ENCODE measurements at regions not wholly inside any gene's neighbourhood (a gene's known extent, or its start where the extent isn't known, plus 50 kb on each side); places are given as distances from the start of the nearest gene placed in this dataset.
"Not testable (repeated sequence)": the region's sequence is repeated elsewhere in the genome, so short reads cannot be mapped to it uniquely, and the experiment has no call there.

DNA sequence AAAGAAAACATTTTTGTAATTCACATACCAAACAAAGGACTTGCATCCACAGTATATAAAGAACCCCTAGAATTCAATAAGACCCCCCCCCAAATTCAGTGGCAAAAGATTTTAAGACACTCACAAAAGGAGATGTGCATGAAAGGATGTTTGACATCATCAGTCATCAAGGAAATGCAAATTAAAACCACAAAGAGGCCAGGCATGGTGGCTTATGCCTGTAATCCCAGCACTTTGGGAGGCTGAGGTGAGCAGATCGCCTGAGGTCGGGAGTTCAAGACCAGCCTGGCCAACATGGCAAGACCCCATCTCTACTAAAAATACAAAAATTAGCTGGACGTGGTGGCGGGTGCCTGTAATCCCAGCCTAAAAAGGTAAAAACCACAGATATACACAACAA, 61.3 kb downstream of the AIPL1 start:
- DNase-seq = not testable (repeated sequence)

DNA sequence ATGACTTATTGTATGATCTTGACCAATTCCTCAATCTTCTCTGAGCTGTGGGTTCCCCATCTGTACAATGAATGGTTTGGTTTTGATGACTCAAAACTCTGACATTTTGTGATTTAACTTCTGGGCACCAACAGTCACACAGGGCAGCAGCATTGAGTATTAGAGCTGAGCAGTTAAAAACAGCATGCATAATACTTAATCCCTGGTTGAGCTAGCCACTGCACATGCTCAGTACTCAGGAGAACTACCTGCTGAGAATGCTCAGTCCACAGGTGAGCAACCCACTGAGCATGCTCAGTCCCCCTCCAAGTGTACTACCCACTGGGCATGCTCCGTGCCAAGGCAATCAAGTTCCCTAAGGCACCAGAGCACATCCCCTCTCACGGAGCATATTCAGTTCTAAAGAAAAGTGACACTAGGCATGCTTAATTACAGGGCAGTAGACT, 68.7 kb downstream of the AIPL1 start:
- DNase-seq = no peak

- no peak for DNase-seq
These were observed 69.5 kb downstream of the AIPL1 start for GRCh38 chr17:6365200-6365943.

GRCh38 chr17:6361733-6362132, 73.2 kb downstream of the AIPL1 start:
- no peak for DNase-seq

DNA sequence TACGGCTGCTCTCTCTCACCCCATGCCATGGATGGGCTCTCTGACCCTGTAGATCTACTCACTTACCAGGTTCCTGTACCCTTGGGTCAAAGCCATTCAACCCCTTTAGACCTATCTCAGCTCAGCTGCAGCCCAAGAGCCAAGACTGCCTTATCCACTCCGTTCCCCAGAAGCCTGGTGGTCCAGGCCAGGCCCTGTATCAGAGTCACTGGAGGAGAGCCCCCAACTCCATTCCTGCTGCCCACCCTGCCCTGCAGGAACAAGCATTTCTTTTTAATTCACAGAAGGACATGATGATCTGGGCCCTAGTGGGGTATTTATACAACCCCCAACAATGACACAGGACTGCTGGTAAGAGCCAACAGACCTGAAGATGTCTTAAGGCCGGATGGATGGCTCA, 76.8 kb downstream of the AIPL1 start:
- DNase-seq = no peak

- DNase-seq = no peak
These were observed 78.4 kb downstream of the AIPL1 start for GRCh38 chr17:6356562-6356961.

DNA sequence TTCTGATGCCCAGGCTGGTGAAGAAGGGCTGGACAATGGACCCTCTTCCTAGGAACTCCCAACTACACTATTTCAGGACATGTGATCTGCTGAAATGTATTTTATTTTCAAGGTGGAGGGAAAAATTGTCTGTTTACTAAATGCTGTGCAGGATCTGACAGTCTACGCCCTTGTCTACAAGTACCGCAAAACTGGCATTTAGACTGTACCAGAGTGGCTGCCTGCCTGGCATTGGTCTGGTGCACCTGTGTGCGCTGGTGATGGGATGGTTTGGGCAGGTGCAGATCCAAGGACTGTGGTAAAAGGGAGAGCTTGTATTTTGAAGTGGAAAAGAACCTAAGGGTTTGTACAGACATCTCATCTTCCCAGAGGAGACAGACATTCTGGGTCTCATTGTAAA, 79.7 kb downstream of the AIPL1 start:
- DNase-seq = no peak

GRCh38 chr17:6352801-6353560, 81.9 kb downstream of the AIPL1 start:
- no peak for DNase-seq

DNA sequence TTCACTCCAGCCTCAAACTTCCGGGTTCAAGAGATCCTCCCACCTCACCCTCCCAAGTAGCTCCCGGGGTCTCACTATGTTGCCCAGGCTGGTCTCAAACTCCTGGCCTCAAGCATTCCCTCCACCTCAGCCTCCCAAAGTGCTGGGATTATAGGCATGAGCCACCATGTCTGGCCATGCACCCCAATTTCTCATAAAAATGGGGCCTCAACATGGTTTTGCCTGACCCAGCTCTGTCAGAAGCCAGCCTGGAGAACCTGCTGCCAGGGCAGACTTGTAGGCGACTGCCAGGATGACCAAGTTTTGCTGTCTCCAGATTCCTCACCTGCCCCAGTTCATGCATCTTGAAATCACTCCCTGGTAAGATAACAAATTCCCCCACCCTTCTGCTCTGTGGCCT, 82.9 kb downstream of the AIPL1 start:
- no peak for DNase-seq

- DNase-seq = no peak
These were observed 84.1 kb downstream of the AIPL1 start for GRCh38 chr17:6350806-6351205.

DNA sequence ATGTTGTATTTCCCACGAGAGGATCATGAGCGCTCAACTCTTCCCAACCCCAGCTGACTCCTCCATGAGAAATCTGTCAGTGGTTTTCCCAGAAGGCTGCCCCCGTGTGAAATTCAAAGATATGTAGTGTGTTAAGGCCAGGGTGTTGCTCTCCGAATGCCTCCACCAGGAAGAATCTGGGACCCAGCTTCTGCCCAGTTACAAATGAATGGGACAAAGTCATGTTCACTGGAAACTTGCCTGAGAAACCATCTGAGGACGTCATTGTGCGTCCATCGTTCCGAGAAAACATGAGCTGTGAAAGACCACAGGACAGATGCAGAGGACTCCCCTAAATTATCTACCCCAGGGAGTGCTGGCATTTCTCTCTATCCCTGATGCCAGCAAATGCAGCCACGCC, 86.0 kb downstream of the AIPL1 start:
- no peak for DNase-seq

DNA sequence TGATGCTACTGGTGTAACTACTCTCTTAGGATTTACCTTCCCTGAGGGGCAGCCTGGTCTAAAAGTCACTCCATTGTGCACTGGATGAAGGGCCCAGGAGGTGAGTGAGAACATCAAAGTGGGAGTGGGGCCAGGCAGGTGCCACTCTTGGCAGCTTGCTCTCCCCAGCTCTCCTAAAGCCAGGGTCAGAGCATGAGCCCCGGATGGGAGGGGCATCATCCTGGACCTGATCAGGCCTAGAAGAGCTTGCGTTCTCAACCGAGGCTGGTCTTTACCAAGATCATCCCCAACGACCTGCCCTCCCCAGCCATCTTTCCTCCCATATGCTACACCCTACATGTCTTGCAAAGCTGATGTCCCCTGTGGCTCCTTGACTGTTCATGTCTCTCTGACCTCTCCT, 87.1 kb downstream of the AIPL1 start:
- DNase-seq = no peak

DNA sequence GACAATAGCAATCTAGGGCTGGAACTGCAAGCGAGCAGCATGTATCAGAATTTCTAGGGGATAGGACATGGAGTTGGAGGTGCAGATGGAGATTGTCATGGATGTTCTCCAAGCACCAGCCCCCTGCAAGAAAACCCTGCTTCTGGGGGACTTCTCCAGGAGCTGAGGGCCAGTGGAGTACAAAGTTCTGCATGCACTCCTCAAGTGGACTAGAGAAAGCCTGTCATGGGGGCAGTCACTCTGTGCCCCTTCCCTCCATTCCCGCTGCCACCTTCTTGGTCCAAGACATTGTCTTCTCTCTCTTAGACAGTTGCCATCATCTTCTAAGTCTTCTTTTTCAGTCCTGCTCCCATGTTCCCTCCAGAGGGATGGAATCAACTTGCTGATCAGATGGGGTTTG, 87.9 kb downstream of the AIPL1 start:
- no peak for DNase-seq

DNA sequence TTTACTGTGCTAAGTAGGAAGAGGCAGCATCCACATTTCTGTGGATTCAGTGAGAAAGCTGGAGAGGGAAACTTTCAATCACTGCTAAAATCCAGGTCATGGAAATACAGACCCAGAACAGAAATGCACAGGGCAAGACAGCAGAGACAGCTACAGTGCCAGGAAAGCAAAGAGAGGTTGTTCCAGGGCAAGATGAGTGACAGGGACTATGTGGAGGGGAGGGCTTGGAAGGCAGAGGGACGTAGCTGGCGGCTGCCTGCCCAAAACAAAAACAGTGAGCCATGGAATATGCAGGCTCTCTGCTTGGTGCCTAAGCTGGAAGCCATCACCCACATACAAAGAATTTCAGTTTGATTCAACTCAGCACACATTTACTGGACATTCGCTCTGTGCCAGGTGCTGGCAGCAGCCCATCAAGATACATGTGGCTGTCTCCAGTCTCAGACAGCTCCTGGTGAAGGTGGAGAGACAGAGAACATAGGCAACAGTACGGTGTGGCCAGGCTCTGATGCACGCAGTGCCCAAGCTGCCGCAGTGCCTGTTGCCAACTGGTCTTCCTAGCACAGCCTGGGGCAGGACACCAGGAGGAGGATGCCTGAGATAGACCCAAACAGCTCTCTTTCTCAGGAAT, 88.7 kb downstream of the AIPL1 start:
- DNase-seq = no peak

GRCh38 chr17:6343736-6344135, 91.2 kb downstream of the AIPL1 start:
- no peak for DNase-seq

DNA sequence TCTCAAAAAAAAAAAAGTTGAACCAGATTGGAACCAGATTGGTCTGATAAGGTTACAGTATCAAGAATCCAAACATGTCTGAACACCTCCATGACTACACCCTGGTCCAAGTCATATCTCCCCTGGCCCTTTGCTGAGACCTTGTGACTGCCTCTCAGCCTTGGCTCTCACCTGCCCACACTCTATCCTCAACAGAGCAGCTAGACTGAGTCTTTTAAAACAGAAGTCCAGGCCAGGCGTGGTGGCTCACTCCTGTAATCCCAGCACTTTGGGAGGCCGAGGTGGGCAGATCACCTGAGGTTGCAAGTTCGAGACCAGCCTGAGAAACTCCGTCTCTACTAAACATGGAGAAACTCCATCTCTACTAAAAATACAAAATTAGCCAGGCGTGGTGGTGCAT, 91.7 kb downstream of the AIPL1 start:
- DNase-seq = no peak

GRCh38 chr17:6340708-6341107, 94.2 kb downstream of the AIPL1 start:
- no peak for DNase-seq

DNA sequence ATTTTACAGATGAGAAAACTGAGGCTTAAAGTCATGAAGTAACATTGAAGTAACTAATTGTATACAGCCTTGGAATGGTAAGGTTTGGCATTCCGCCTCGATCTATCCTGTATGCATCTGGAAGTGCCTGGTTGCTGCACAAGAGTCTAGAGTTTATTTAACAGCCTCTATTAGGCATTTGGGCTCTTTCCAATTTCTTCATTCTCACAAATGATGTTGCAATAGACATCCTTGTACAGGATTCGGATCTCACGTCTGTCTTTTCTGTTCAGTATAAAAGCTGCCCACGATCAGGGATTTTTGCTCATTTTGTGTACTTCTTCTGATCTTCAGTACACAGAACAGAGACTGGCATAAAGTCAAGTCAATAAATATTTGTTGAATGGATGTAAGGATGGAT, 100.5 kb downstream of the AIPL1 start:
- no peak for DNase-seq

- no peak for DNase-seq
These were observed 104.0 kb downstream of the AIPL1 start for GRCh38 chr17:6330936-6331335.

GRCh38 chr17:6328279-6328678, 106.6 kb downstream of the AIPL1 start:
- DNase-seq = no peak

GRCh38 chr17:6327007-6327406, 107.9 kb downstream of the AIPL1 start:
- no peak for DNase-seq

GRCh38 chr17:6326483-6326882, 108.4 kb downstream of the AIPL1 start:
- no peak for DNase-seq

DNA sequence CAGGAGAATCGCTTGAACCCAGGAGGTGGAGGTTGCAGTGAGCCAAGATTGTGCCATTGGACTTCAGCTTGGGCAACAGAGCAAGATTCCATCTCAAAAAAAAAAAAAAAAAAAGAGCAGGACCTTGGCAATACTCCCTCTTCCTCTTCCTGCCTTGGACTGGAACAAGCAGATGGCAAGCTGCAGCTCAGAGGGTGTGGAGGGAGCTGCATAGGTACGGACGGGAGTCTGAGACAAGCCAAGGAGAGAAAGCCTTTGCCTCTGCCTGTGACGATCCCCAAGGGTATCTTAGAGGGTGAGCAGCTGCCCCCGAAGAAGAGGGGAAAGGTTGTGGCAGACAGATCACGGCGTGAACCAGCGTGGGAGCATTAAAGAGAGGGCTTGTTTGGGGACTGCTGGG, 109.2 kb downstream of the AIPL1 start:
- no peak for DNase-seq

DNA sequence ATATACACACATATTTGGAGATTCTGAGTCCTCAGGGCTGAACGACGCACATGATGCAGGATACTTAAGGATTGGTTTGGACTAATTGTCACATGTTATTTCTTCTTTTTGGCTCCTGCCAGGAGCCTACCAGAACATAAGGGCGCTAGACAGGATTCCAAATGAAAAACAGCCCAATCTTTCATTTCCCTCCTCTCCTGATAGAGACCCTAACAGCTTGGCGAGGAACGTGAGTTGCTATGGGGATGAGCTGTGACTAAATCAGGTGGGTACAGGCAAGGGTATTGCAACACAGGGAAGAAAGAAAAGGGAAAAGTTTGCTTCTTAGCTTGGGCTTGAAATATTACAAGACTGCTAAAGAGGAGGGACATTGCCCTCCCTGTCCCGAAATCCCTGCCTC, 109.9 kb downstream of the AIPL1 start:
- no peak for DNase-seq

All from NCI-H774 (cell line).